ENCODE measurements at regions not wholly inside any gene's neighbourhood (a gene's known extent, or its start where the extent isn't known, plus 50 kb on each side); places are given as distances from the start of the nearest gene placed in this dataset.

DNA sequence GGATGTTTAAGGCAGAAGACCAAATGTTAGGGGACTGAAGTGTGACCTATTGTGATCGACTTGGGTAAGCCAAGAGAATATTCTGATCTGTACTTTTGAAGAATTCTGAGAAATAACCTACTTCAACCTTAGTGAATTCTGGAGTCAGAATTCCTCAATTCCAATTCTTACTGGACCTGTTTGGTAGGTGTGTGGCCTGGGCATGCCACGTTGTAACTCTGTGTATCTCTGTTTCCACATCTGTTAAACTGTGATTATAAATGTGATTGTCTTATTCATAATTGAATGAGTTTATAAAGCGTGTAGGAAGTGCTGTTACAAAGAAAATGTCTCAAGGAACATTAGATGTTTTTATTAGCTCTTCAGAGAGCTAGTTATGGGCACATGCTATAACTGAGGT lies 64.5 kb downstream of the TUSC1 start:
- Mint-ChIP-seq H3K4me3 (no peak overlapping the region), H3K9me3 (peaks cover 0 to 21% (median 2%) of the 10 kb centered on the region in 9 donors), H3K27ac (no peak overlapping the region), H3K27me3 (no peaks in the 10 kb centered on the region), H3K4me1 (no peaks in the 10 kb centered on the region), H3K36me3 (no peaks in the 10 kb centered on the region)
- DNase-seq (no peak), ATAC-seq (no peak)
- POLR2A ChIA-PET, result no interaction called here

DNA sequence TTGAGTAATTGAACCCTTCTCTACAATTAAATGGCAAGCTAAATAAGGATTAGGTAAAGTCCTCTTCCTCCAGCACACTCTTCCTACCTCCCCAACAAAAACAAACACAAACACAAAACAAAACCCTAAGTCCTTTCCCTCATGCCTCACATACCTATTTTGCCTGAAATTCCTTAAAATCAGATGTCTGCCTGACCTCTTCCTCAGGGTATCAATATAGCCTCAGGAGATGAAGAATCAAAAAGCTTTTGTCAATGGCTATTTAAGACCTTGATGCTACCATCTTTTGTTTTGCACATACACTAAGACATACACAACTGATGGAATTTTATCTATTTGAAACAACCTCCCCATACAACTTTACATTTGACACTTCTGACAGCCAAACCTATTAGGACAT lies 75.1 kb downstream of the TUSC1 start:
- no peak overlapping the region for H3K27ac Mint-ChIP-seq
- POLR2A ChIA-PET, result no interaction called here
- no peaks in the 10 kb centered on the region for H3K36me3 Mint-ChIP-seq
- peaks cover 0 to 22% (median 6%) of the 10 kb centered on the region in 9 donors for H3K9me3 Mint-ChIP-seq
- H3K27me3 Mint-ChIP-seq, result no peaks in the 10 kb centered on the region
- DNase-seq (no peak), ATAC-seq (no peak)
- H3K4me1 Mint-ChIP-seq, result no peaks in the 10 kb centered on the region
- H3K4me3 Mint-ChIP-seq, result no peak overlapping the region

DNA sequence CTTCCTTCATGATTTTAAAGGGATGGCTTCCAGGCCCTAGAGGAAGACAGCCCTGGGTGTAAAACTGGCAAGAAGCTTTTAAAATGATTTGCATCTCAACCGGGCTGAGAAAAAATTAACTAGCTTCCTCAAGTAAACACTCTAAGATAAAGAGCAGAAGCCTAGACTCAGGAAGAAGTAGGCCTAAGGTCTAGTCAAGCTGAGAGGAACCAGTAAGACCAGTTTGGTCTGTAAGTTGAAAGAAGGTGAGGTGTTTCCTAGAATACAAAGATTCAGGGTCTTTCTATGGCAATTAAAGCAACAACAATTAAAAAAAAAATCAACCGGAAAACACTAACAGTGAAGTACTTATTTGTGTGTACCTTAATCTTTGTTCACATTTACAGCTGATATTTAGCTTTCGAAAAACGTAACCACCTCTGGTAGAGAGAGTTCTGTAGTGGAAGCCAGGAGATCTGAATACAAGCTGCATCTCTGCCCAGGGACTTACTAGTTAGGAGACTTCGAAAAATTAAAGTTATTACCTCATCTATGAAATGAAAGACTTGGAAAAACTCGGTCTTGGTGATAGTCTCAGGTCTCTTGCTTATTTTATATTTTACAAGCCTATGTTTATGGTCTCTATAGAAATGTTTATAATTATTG lies 75.7 kb downstream of the TUSC1 start:
- POLR2A ChIA-PET, result no interaction called here
- H3K9me3 Mint-ChIP-seq, result peaks cover 0 to 23% (median 6%) of the 10 kb centered on the region in 9 donors
- no peak overlapping the region for H3K4me3 Mint-ChIP-seq
- no peak overlapping the region for H3K27ac Mint-ChIP-seq
- no peak for DNase-seq
- ATAC-seq, result no peak
- H3K4me1 Mint-ChIP-seq, result no peaks in the 10 kb centered on the region
- H3K36me3 Mint-ChIP-seq, result no peaks in the 10 kb centered on the region
- H3K27me3 Mint-ChIP-seq, result no peaks in the 10 kb centered on the region

GRCh38 chr9:25600501-25600900 lies 77.7 kb downstream of the TUSC1 start:
- H3K9me3 Mint-ChIP-seq, result peaks cover 0 to 28% (median 6%) of the 10 kb centered on the region in 9 donors
- POLR2A ChIA-PET, result no interaction called here

DNA sequence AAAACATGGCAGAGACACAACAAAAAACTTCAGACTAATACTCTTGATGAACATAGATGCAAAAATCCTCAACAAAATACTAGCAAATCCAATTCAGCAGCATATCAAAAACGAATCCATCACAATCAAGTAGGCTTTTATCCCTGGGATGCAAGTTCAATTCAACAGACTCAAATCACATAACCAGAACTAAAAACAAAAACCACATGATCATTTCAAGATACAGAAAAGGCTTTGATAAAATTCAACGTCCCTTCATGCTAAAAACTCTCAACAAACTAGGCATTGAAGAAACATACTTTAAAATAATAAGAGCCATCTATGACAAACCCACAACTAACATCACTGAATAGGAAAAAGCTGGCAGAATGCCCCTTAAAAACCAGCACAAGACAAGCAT lies 93.6 kb downstream of the TUSC1 start:
- Mint-ChIP-seq H3K9me3 (peaks cover 4 to 36% (median 23%) of the 10 kb centered on the region in 9 donors), H3K4me3 (no peak overlapping the region), H3K4me1 (no peaks in the 10 kb centered on the region), H3K36me3 (no peaks in the 10 kb centered on the region), H3K27me3 (no peaks in the 10 kb centered on the region), H3K27ac (no peak overlapping the region)
- ATAC-seq, result no peak
- no peak for DNase-seq
- POLR2A ChIA-PET, result no interaction called here

More at GRCh38 chr9:25600501-25600900, 77.7 kb downstream of the TUSC1 start:
- no peak overlapping the region for H3K4me3 Mint-ChIP-seq
- H3K27me3 Mint-ChIP-seq, result no peaks in the 10 kb centered on the region
- H3K27ac Mint-ChIP-seq, result no peak overlapping the region
- DNase-seq (no peak), ATAC-seq (no peak)
- no peaks in the 10 kb centered on the region for H3K36me3 Mint-ChIP-seq
- no peaks in the 10 kb centered on the region for H3K4me1 Mint-ChIP-seq

DNA sequence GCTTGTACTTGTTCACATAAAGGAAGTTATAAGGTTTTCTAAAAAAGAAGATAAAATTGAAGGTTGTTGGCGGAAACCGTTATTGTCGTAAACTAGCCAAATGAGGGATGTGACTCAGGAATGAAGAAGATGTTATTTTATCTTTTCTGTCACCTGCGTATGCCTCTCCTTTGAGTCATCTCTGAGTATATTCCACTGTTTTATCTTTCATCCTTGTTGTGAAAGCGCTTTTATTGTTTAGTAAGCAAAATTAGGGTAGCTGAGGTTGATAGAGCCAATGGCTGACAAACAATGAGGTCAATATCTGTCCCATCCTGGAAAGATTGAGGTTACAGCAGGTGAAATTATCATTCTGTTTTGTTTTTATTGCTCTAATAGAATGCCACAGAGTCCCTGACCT lies 105.0 kb downstream of the TUSC1 start:
- DNase-seq (no peak), ATAC-seq (no peak)
- no peak overlapping the region for H3K27ac Mint-ChIP-seq
- H3K4me3 Mint-ChIP-seq, result no peak overlapping the region
- H3K36me3 Mint-ChIP-seq, result peaks cover 0 to 3% (median 0%) of the 10 kb centered on the region in 3 donors
- H3K9me3 Mint-ChIP-seq, result peaks cover 0 to 19% (median 3%) of the 10 kb centered on the region in 9 donors
- H3K27me3 Mint-ChIP-seq, result no peaks in the 10 kb centered on the region
- H3K4me1 Mint-ChIP-seq, result no peaks in the 10 kb centered on the region
- POLR2A ChIA-PET, result no interaction called here

- Mint-ChIP-seq H3K27me3 (no peaks in the 10 kb centered on the region), H3K27ac (no peak overlapping the region), H3K4me3 (no peak overlapping the region), H3K9me3 (peaks cover 0 to 19% (median 4%) of the 10 kb centered on the region in 9 donors), H3K4me1 (no peaks in the 10 kb centered on the region), H3K36me3 (peaks cover 0 to 3% (median 0%) of the 10 kb centered on the region in 3 donors)
- POLR2A ChIA-PET, result no interaction called here
- no peak for DNase-seq
- ATAC-seq, result no peak
Measured at GRCh38 chr9:25571491-25571890, 106.8 kb downstream of the TUSC1 start.

GRCh38 chr9:25570802-25571201 lies 107.4 kb downstream of the TUSC1 start:
- Mint-ChIP-seq H3K36me3 (peaks cover 0 to 3% (median 0%) of the 10 kb centered on the region in 3 donors), H3K27me3 (no peaks in the 10 kb centered on the region), H3K9me3 (peaks cover 0 to 19% (median 7%) of the 10 kb centered on the region in 9 donors), H3K27ac (no peak overlapping the region), H3K4me1 (no peaks in the 10 kb centered on the region), H3K4me3 (no peak overlapping the region)
- POLR2A ChIA-PET, result no interaction called here
- no peak for ATAC-seq
- no peak for DNase-seq

DNA sequence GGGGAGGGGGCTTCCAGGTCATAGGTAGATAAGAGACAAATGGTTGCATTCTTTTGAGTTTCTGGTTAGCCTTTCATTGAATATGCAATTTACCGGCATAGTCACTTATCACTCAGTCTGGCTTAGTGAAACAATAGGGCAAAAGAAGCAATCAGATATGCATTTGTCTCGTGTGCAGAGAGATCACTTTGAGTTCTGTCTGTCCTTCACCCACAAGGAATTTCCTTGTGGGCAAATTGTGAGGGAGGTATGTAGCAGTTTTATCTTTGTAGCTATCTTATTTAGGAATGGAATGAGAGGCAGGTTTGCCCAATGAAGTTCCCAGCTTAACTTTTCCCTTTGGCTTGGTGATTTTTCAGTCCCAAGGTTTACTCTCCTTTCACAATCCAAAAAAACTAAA lies 116.1 kb downstream of the TUSC1 start:
- ATAC-seq (no peak), DNase-seq (no peak)
- no peak overlapping the region for H3K27ac Mint-ChIP-seq
- H3K4me1 Mint-ChIP-seq, result no peaks in the 10 kb centered on the region
- no peaks in the 10 kb centered on the region for H3K27me3 Mint-ChIP-seq
- POLR2A ChIA-PET, result no interaction called here
- H3K9me3 Mint-ChIP-seq, result peaks cover 0 to 33% (median 9%) of the 10 kb centered on the region in 9 donors
- H3K36me3 Mint-ChIP-seq, result no peaks in the 10 kb centered on the region
- H3K4me3 Mint-ChIP-seq, result no peak overlapping the region

GRCh38 chr9:25557645-25558300 lies 120.5 kb downstream of the TUSC1 start:
- H3K27ac Mint-ChIP-seq, result no peak overlapping the region
- H3K4me1 Mint-ChIP-seq, result no peaks in the 10 kb centered on the region
- H3K36me3 Mint-ChIP-seq, result no peaks in the 10 kb centered on the region
- H3K27me3 Mint-ChIP-seq, result no peaks in the 10 kb centered on the region
- POLR2A ChIA-PET, result no interaction called here
- H3K9me3 Mint-ChIP-seq, result peaks cover 0 to 27% (median 6%) of the 10 kb centered on the region in 9 donors
- no peak overlapping the region for H3K4me3 Mint-ChIP-seq
- no peak for DNase-seq
- no peak for ATAC-seq

DNA sequence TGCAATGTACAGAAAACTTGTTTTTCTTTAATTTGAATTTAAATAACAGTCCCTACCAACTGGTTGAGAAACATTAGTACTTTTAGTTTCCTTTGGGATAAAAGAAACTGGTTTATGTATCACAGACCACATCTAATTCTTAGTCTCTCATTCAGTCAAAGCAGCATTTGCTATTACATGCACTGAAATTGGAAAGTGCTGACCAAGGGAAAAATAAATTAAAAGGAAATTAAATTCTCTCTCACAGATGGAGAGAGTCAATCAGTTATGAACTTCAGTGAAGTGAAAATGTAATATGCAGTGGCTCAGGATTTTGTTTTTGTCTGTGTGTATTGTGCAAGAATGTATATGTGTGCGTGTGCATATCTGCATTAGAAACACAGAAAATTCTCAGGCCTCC lies 121.7 kb downstream of the TUSC1 start:
- no peaks in the 10 kb centered on the region for H3K4me1 Mint-ChIP-seq

DNA sequence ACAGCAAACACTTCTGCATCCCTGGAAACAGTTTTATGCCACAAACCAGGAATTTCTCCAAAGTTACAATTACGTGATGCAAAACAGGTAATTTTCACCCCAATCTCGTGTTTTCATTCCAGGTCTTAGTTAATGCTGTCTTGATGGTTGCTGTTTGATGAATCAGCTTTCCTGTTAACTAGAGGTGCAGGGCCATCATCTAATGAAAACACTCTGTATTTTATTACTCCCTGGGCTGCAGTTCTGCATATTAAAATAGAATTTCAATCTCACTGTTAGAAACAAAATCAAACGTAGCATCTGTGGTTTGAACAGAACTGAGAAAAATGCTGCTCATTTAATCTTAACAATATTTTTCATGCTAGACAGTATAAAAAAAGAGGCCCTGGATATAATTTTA lies 129.4 kb downstream of the TUSC1 start:
- Mint-ChIP-seq H3K4me1 (no peaks in the 10 kb centered on the region), H3K36me3 (peaks cover 0 to 5% (median 0%) of the 10 kb centered on the region in 3 donors), H3K9me3 (peaks cover 6 to 52% (median 12%) of the 10 kb centered on the region in 9 donors), H3K27me3 (no peaks in the 10 kb centered on the region), H3K4me3 (no peak overlapping the region), H3K27ac (no peak overlapping the region)
- POLR2A ChIA-PET, result no interaction called here
- no peak for DNase-seq
- no peak for ATAC-seq

More for the DNA sequence above, 121.7 kb downstream of the TUSC1 start:
- ATAC-seq, result no peak
- Mint-ChIP-seq H3K9me3 (peaks cover 0 to 18% (median 7%) of the 10 kb centered on the region in 9 donors), H3K36me3 (no peaks in the 10 kb centered on the region), H3K4me3 (no peak overlapping the region), H3K27ac (no peak overlapping the region), H3K27me3 (no peaks in the 10 kb centered on the region)
- POLR2A ChIA-PET, result no interaction called here
- no peak for DNase-seq

- no peak overlapping the region for H3K4me3 Mint-ChIP-seq
- H3K9me3 Mint-ChIP-seq, result peaks cover 0 to 40% (median 11%) of the 10 kb centered on the region in 9 donors
- H3K27me3 Mint-ChIP-seq, result no peaks in the 10 kb centered on the region
- POLR2A ChIA-PET, result no interaction called here
- H3K36me3 Mint-ChIP-seq, result peaks cover 0 to 5% (median 0%) of the 10 kb centered on the region in 3 donors
- H3K4me1 Mint-ChIP-seq, result no peaks in the 10 kb centered on the region
- ATAC-seq (no peak), DNase-seq (no peak)
- H3K27ac Mint-ChIP-seq, result no peak overlapping the region
Measured at GRCh38 chr9:25543806-25544205, 134.4 kb downstream of the TUSC1 start.

GRCh38 chr9:25542319-25542718 lies 135.9 kb downstream of the TUSC1 start:
- DNase-seq, result no peak
- H3K4me3 Mint-ChIP-seq, result no peak overlapping the region
- POLR2A ChIA-PET, result no interaction called here
- H3K27ac Mint-ChIP-seq, result no peak overlapping the region
- H3K27me3 Mint-ChIP-seq, result no peaks in the 10 kb centered on the region
- no peaks in the 10 kb centered on the region for H3K4me1 Mint-ChIP-seq
- H3K9me3 Mint-ChIP-seq, result peaks cover 0 to 31% (median 11%) of the 10 kb centered on the region in 9 donors
- no peak for ATAC-seq
- no peaks in the 10 kb centered on the region for H3K36me3 Mint-ChIP-seq
